WTC11 (cell line): ENCODE measurements at regions not wholly inside any gene's neighbourhood (a gene's known extent, or its start where the extent isn't known, plus 50 kb on each side); places are given as distances from the start of the nearest gene placed in this dataset.

Experiments used
- CTCF ChIP-seq: fragments of 200-600 bp; IDR thresholded peaks from 2 replicates; pipeline ENCODE4 v1.8.0; 2022; ENCODE audit warnings: antibody characterized with exemption
- FOXP1 ChIP-seq: sonication (generic); formaldehyde crosslinking; IDR thresholded peaks from 2 replicates; pipeline ENCODE4 v1.8.0; 2022; ENCODE audit warnings: missing genetic modification reagents, mild to moderate bottlenecking, moderate library complexity, borderline replicate concordance
- GABPB1 ChIP-seq: sonication (generic); formaldehyde crosslinking; IDR thresholded peaks from 2 replicates; pipeline ENCODE4 v1.8.1; 2023; ENCODE audit warnings: mild to moderate bottlenecking, missing genetic modification reagents
- MAX ChIP-seq: sonication (generic); formaldehyde crosslinking; IDR thresholded peaks from 2 replicates; pipeline ENCODE4 v1.8.0; 2022; ENCODE audit warnings: mild to moderate bottlenecking, missing genetic modification reagents
- PRDM15 ChIP-seq: sonication (generic); formaldehyde crosslinking; IDR thresholded peaks from 2 replicates; pipeline ENCODE4 v1.8.0; 2022; ENCODE audit warnings: missing genetic modification reagents
- TEAD4 ChIP-seq: sonication (generic); formaldehyde crosslinking; IDR thresholded peaks from 2 replicates; pipeline ENCODE4 v1.8.0; 2022; ENCODE audit warnings: mild to moderate bottlenecking, missing genetic modification reagents
- USF1 ChIP-seq: sonication (generic); formaldehyde crosslinking; IDR thresholded peaks from 2 replicates; pipeline ENCODE4 v1.8.0; 2022; ENCODE audit warnings: mild to moderate bottlenecking, missing genetic modification reagents
- USF2 ChIP-seq: sonication (generic); formaldehyde crosslinking; IDR thresholded peaks from 2 replicates; pipeline ENCODE4 v1.8.1; 2023; ENCODE audit warnings: mild to moderate bottlenecking, missing genetic modification reagents, moderate library complexity
- ZNF138 ChIP-seq: sonication (generic); formaldehyde crosslinking; conservative IDR thresholded peaks from 2 replicates; pipeline ENCODE4 v1.8.1; 2022; ENCODE audit warnings: mild to moderate bottlenecking, moderate library complexity, missing genetic modification reagents

- TF ChIP-seq CTCF (no peak), ZNF138 (CRISPR knock-in tag) (no peak), MAX (CRISPR knock-in tag) (no peak), FOXP1 (CRISPR knock-in tag) (no peak), PRDM15 (CRISPR knock-in tag) (no peak), USF1 (CRISPR knock-in tag) (no peak), USF2 (no peak), GABPB1 (no peak), TEAD4 (CRISPR knock-in tag) (no peak)
Measured at GRCh38 chr15:58286523-58286922, 145.3 kb upstream of the LIPC start.
